Neuronal stem cell (in vitro differentiated cells): ENCODE measurements at regions not wholly inside any gene's neighbourhood (a gene's known extent, or its start where the extent isn't known, plus 50 kb on each side); places are given as distances from the start of the nearest gene placed in this dataset.
A peak's percentile ranks its signal among the peaks of the same experiment; 100 is the strongest.

ENCODE experiments used
- DNase-seq: peaks from one replicate; pipeline ENCODE4 v3.0.0-alpha.2; 2013; ENCODE audit warnings: low spot score
- H2AFZ ChIP-seq: one replicate; pipeline ENCODE4 v1.6.1; 2013; ENCODE audit warnings: mild to moderate bottlenecking, low read length, inconsistent platforms
- H2AK5ac ChIP-seq: 2 replicates; pipeline ENCODE4 v1.6.1; 2013; ENCODE audit warnings: low read depth, mild to moderate bottlenecking, inconsistent platforms, low read length, moderate library complexity, mixed read lengths
- H2BK120ac ChIP-seq: 2 replicates; pipeline ENCODE4 v1.6.1; 2013; ENCODE audit warnings: low read depth, mild to moderate bottlenecking, inconsistent platforms, low read length, moderate library complexity, mixed read lengths
- H2BK12ac ChIP-seq: one replicate; pipeline ENCODE4 v1.6.1; 2013; ENCODE audit warnings: low read length, inconsistent platforms
- H2BK15ac ChIP-seq: 2 replicates; pipeline ENCODE4 v1.6.1; 2013; ENCODE audit warnings: mild to moderate bottlenecking, low read length, inconsistent platforms, mixed read lengths
- H2BK5ac ChIP-seq: one replicate; pipeline ENCODE4 v1.6.1; 2013; ENCODE audit warnings: inconsistent platforms, mild to moderate bottlenecking, low read length, moderate library complexity
- H3K14ac ChIP-seq: one replicate; pipeline ENCODE4 v1.6.1; 2013; ENCODE audit warnings: low read length, inconsistent platforms
- H3K18ac ChIP-seq: 2 replicates; pipeline ENCODE4 v1.6.1; 2013; ENCODE audit warnings: low read length, inconsistent platforms
- H3K23ac ChIP-seq: 2 replicates; pipeline ENCODE4 v1.6.1; 2013; ENCODE audit warnings: low read depth, mild to moderate bottlenecking, mixed read lengths, low read length, inconsistent platforms; ENCODE audit not compliant: poor library complexity
- H3K27ac ChIP-seq: replicated peaks from 3 replicates; pipeline ENCODE4 v1.5.1; 2013; ENCODE audit warnings: low read length, inconsistent platforms
- H3K27me3 ChIP-seq, 3 experiments: 2 replicates each; pipeline ENCODE4 v1.6.1; 2013; ENCODE audit warnings: low read length in 3 of 3, mild to moderate bottlenecking in 2 of 3, inconsistent platforms in 1 of 3, low read depth in 1 of 3, mixed read lengths in 1 of 3, moderate library complexity in 1 of 3; ENCODE audit not compliant: control insufficient read depth in 3 of 3, insufficient read depth in 3 of 3
- H3K36me3 ChIP-seq, 2 donors: replicated peaks in 1 of 2; 2 replicates each; pipeline ENCODE4 v1.6.1; 2013; ENCODE audit warnings: low read length in 2 of 2; ENCODE audit not compliant: control insufficient read depth in 2 of 2, insufficient read depth in 2 of 2
- H3K4ac ChIP-seq: 2 replicates; pipeline ENCODE4 v1.6.1; 2013; ENCODE audit warnings: inconsistent platforms, mild to moderate bottlenecking, low read length, moderate library complexity
- H3K4me1 ChIP-seq, 2 donors: 1 replicate in 1 of 2; 2 replicates in 1 of 2; pipeline ENCODE4 v1.6.1; 2013; ENCODE audit warnings: low read length in 2 of 2, low read depth in 1 of 2; ENCODE audit not compliant: control insufficient read depth in 2 of 2, insufficient read depth in 1 of 2
- H3K4me2 ChIP-seq: one replicate; pipeline ENCODE4 v1.6.1; 2013; ENCODE audit warnings: mild to moderate bottlenecking, low read length, inconsistent platforms; ENCODE audit not compliant: insufficient read depth, poor library complexity, severe bottlenecking
- H3K4me3 ChIP-seq, 2 donors: 2 replicates each; pipeline ENCODE4 v1.5.1; 2013; ENCODE audit warnings: low read length in 2 of 2, mild to moderate bottlenecking in 2 of 2, inconsistent platforms in 1 of 2, moderate library complexity in 1 of 2
- H3K79me1 ChIP-seq: one replicate; pipeline ENCODE4 v1.6.1; 2013; ENCODE audit warnings: low read depth, mild to moderate bottlenecking, inconsistent platforms, low read length, moderate library complexity
- H3K9ac ChIP-seq: one replicate; pipeline ENCODE4 v1.6.1; 2013; ENCODE audit warnings: mild to moderate bottlenecking, low read depth, low read length, inconsistent platforms; ENCODE audit not compliant: poor library complexity
- H3K9me3 ChIP-seq, 2 donors: replicated peaks in 1 of 2; 2 replicates each; pipeline versions ENCODE3 to v1.6.1; 2013; ENCODE audit warnings: low read length in 2 of 2, mild to moderate bottlenecking in 2 of 2, inconsistent platforms in 1 of 2, low read depth in 1 of 2, mixed read lengths in 1 of 2, moderate library complexity in 1 of 2; ENCODE audit not compliant: control insufficient read depth in 2 of 2, insufficient read depth in 1 of 2
- H4K8ac ChIP-seq: one replicate; pipeline ENCODE4 v1.6.1; 2013; ENCODE audit warnings: low read depth, mild to moderate bottlenecking, inconsistent platforms, low read length, moderate library complexity
- H4K91ac ChIP-seq: one replicate; pipeline ENCODE4 v1.6.1; 2013; ENCODE audit warnings: low read length, low read depth, mild to moderate bottlenecking, inconsistent platforms; ENCODE audit not compliant: poor library complexity
- WGBS, 2 donors: extraction: QIAGEN DNeasy Blood & Tissue Kit; methylation state at CpG; one replicate each; pipeline ENCODE4 v1.1.7; 2013; ENCODE audit warnings: missing lambda C conversion rate in 2 of 2, mixed read lengths in 1 of 2; ENCODE audit not compliant: insufficient read length in 2 of 2, insufficient replicate concordance in 1 of 2; ENCODE audit errors: extremely low coverage in 2 of 2; 5-methylcytosine and 5-hydroxymethylcytosine counted together

GRCh38 chr20:12874933-12875332, 133.8 kb upstream of the SPTLC3 start:
- H2BK15ac ChIP-seq = no peak overlapping the region
- H4K8ac ChIP-seq = no peak overlapping the region
- no peak overlapping the region for H2BK5ac ChIP-seq
- H3K4ac ChIP-seq = no peak overlapping the region
- H4K91ac ChIP-seq = no peak overlapping the region
- no peak overlapping the region for H3K4me2 ChIP-seq
- DNase-seq = no peak
- H3K9me3 ChIP-seq = no peaks in the 10 kb centered on the region
- no peak overlapping the region for H3K14ac ChIP-seq
- peaks cover 0 to 2% of the 10 kb centered on the region in 2 donors for H3K4me1 ChIP-seq
- H2AK5ac ChIP-seq = no peak overlapping the region
- no CpG with 5 or more reads among the region's 4 CpGs for WGBS, 2 donors
- no peak overlapping the region for H3K27ac ChIP-seq
- no peak overlapping the region for H3K9ac ChIP-seq
- no peak overlapping the region for H2AFZ ChIP-seq
- H3K36me3 ChIP-seq = no peaks in the 10 kb centered on the region
- no peaks in the 10 kb centered on the region for H3K27me3 ChIP-seq
- no peak overlapping the region for H2BK120ac ChIP-seq
- no peaks in the 10 kb centered on the region for H3K79me1 ChIP-seq
- H3K18ac ChIP-seq = no peak overlapping the region
- H3K23ac ChIP-seq = no peak overlapping the region
- H3K4me3 ChIP-seq = no peak overlapping the region
- H2BK12ac ChIP-seq = no peak overlapping the region

DNA sequence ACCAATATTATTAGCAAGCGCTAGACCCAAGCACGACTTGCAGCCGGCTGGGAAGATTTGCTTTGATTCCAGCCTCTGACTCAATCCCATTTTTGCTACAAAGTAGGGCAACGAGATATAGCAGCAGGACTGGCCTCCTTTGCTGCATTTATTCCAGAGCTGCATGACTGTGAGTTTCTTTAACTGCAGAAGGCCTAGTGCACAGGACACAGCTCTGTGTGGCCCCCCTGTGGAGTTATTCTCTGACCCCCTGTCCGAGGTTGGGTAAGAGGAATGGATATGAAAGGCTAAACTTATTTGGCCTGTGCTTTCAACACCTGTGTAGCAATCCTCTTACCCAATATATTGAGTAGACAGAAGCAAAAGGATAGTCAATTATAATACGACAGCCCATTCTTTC, 133.3 kb upstream of the SPTLC3 start:
- no CpG with 5 or more reads among the region's 6 CpGs for WGBS, 2 donors
- H2AFZ ChIP-seq = no peak overlapping the region
- H3K9me3 ChIP-seq = no peaks in the 10 kb centered on the region
- H4K91ac ChIP-seq = no peak overlapping the region
- H3K4me3 ChIP-seq = no peak overlapping the region
- no peak overlapping the region for H3K18ac ChIP-seq
- H3K36me3 ChIP-seq = no peaks in the 10 kb centered on the region
- H3K23ac ChIP-seq = no peak overlapping the region
- H3K14ac ChIP-seq = no peak overlapping the region
- no peak overlapping the region for H3K4ac ChIP-seq
- peaks cover 0 to 2% of the 10 kb centered on the region in 2 donors for H3K4me1 ChIP-seq
- no peak overlapping the region for H3K27ac ChIP-seq
- H2AK5ac ChIP-seq = no peak overlapping the region
- no peak overlapping the region for H3K9ac ChIP-seq
- no peak overlapping the region for H2BK15ac ChIP-seq
- H3K4me2 ChIP-seq = no peak overlapping the region
- H2BK120ac ChIP-seq = no peak overlapping the region
- no peak overlapping the region for H4K8ac ChIP-seq
- H3K27me3 ChIP-seq = no peaks in the 10 kb centered on the region
- H3K79me1 ChIP-seq = no peaks in the 10 kb centered on the region
- no peak overlapping the region for H2BK12ac ChIP-seq
- DNase-seq = peak; percentile 5
- no peak overlapping the region for H2BK5ac ChIP-seq

- no peak overlapping the region for H4K91ac ChIP-seq
- no peak overlapping the region for H3K18ac ChIP-seq
- no peaks in the 10 kb centered on the region for H3K9me3 ChIP-seq
- H3K4ac ChIP-seq = no peak overlapping the region
- no peak overlapping the region for H4K8ac ChIP-seq
- no peak overlapping the region for H2BK12ac ChIP-seq
- no peak overlapping the region for H3K14ac ChIP-seq
- H3K23ac ChIP-seq = no peak overlapping the region
- no peaks in the 10 kb centered on the region for H3K27me3 ChIP-seq
- no peaks in the 10 kb centered on the region for H3K4me1 ChIP-seq
- no peak overlapping the region for H2AFZ ChIP-seq
- no CpG with 5 or more reads among the region's 1 CpG for WGBS, 2 donors
- H2BK5ac ChIP-seq = no peak overlapping the region
- H3K27ac ChIP-seq = no peak overlapping the region
- no peak for DNase-seq
- H3K4me3 ChIP-seq = no peak overlapping the region
- H3K36me3 ChIP-seq = no peaks in the 10 kb centered on the region
- H2BK15ac ChIP-seq = no peak overlapping the region
- H3K4me2 ChIP-seq = no peak overlapping the region
- no peak overlapping the region for H3K9ac ChIP-seq
- no peak overlapping the region for H2BK120ac ChIP-seq
- no peaks in the 10 kb centered on the region for H3K79me1 ChIP-seq
- no peak overlapping the region for H2AK5ac ChIP-seq
Observed at GRCh38 chr20:12882832-12883506, 125.8 kb upstream of the SPTLC3 start.

DNA sequence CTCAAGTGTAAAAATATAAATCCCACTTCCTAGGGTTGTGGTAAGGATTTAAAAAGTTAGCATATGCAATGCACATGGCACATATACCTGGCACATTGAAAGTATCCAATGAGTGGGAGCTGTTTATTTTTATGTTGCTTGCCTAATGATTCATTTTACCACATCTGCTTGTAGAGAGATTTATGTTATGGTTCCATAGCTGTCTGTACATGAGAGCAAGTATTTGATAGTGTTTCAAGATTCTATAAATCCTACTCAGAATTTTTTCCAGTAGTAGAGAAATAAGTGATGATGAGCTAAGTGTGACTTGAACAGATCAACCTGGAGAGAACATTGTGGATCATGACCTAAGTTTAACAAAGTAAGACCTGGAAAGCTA, 125.3 kb upstream of the SPTLC3 start:
- Histone ChIP-seq H2BK15ac (no peak overlapping the region), H3K4me2 (no peak overlapping the region), H2AFZ (no peak overlapping the region), H2BK12ac (no peak overlapping the region), H3K4me3 (no peak overlapping the region), H3K27ac (no peak overlapping the region), H3K9ac (no peak overlapping the region), H3K36me3 (no peaks in the 10 kb centered on the region), H3K9me3 (no peaks in the 10 kb centered on the region), H3K79me1 (no peaks in the 10 kb centered on the region), H2BK120ac (no peak overlapping the region), H3K18ac (no peak overlapping the region), H3K14ac (no peak overlapping the region), H3K23ac (no peak overlapping the region), H2AK5ac (no peak overlapping the region), H4K91ac (no peak overlapping the region), H4K8ac (no peak overlapping the region), H3K4me1 (no peaks in the 10 kb centered on the region), H2BK5ac (no peak overlapping the region), H3K4ac (no peak overlapping the region), H3K27me3 (no peaks in the 10 kb centered on the region)
- no peak for DNase-seq
